ENCODE measurements at regions not wholly inside any gene's neighbourhood (a gene's known extent, or its start where the extent isn't known, plus 50 kb on each side); places are given as distances from the start of the nearest gene placed in this dataset.
A peak's percentile ranks its signal among the peaks of the same experiment; 100 is the strongest.
"Not testable (repeated sequence)": the region's sequence is repeated elsewhere in the genome, so short reads cannot be mapped to it uniquely, and the experiment has no call there.

DNA sequence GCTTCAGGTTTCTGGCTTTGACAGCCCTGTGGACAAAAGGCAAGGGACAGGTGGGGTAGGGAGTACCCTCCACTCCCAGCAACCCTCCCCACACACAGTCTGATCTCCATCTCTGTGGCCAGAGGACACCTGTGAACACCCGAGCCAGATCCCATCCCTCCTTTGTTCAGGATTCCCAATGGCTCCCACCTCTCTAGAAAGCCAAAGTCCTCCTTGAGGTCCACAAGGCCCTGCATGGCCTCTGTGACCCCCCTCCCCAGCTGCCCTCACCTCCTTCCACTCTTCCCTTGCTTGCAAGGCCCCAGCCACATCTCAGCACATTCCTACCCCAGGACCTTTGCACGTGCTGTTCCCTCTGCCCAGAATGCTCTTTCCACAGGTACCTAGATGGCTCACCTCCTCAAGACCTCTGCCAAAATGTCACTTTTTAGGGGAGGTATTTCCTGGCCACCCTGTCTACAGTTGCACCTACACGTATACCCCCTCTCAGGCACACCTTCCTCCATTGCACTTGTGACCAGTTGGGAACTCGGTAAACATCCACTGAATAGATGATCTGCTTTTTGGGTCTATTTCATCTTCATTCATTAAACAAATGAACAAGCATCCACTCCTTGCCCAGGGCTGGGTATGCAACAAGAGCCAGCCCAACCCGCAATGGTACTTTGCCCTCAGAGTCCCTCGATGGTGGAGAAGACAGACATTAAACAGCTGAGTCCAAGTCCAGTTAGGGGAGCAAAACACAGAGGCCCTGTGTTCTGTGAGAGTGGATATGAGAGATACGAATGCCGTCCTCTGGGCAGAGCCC, 107.0 kb downstream of the CRLF3 start:
- no peak for TF ChIP-seq ZFX (IDR thresholded peaks at IDR 0.05)
- TF ChIP-seq, protein P1, sequence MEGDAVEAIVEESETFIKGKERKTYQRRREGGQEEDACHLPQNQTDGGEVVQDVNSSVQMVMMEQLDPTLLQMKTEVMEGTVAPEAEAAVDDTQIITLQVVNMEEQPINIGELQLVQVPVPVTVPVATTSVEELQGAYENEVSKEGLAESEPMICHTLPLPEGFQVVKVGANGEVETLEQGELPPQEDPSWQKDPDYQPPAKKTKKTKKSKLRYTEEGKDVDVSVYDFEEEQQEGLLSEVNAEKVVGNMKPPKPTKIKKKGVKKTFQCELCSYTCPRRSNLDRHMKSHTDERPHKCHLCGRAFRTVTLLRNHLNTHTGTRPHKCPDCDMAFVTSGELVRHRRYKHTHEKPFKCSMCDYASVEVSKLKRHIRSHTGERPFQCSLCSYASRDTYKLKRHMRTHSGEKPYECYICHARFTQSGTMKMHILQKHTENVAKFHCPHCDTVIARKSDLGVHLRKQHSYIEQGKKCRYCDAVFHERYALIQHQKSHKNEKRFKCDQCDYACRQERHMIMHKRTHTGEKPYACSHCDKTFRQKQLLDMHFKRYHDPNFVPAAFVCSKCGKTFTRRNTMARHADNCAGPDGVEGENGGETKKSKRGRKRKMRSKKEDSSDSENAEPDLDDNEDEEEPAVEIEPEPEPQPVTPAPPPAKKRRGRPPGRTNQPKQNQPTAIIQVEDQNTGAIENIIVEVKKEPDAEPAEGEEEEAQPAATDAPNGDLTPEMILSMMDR (conservative IDR thresholded peaks at IDR 0.05), result no peak
- no peak overlapping the region for H3K27ac ChIP-seq

DNA sequence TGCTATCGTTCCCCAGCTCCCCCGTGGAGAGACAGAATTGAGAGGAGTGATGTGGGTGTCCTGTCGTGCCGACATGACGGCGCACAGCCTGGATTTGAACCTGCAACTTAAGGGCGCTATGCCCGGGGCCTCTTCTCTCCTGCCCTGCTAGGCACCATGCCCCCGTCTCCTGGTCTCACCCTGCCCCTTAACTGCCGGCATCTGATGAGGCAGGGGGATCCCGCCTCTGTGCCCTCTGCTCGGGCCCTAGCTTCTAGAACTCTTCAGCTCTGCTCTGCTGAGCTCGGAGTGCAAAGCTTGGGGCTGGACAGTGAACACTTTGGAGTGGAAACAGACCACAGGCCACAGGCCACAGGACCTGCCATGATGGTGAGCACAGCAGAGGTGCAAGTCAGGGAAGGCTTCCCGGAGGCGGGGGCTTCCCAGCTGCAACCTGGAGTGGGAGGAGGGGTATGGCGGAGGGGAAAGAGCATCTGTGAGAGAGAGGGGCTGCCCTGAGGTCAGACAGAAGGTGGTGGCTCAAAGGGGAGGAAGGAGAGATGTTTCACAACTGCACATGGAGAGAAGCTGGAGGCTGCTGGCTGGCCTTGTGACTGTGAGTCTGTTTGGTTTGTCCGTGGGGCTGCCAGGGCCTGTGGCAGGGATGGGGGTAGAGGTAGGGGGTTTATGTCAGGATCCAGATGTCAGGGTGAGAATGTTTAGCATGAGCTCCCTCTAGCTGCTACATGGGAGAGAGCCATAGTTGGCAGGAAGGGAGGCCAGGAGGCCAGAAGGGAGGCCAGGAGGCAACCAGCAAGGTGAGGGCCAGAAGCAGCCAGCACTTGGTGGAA, 107.8 kb downstream of the CRLF3 start:
- no peak for TF ChIP-seq ZFX (IDR thresholded peaks at IDR 0.05)
- TF ChIP-seq, protein P1 (conservative IDR thresholded peaks at IDR 0.05), result no peak
- no peak overlapping the region for H3K27ac ChIP-seq

DNA sequence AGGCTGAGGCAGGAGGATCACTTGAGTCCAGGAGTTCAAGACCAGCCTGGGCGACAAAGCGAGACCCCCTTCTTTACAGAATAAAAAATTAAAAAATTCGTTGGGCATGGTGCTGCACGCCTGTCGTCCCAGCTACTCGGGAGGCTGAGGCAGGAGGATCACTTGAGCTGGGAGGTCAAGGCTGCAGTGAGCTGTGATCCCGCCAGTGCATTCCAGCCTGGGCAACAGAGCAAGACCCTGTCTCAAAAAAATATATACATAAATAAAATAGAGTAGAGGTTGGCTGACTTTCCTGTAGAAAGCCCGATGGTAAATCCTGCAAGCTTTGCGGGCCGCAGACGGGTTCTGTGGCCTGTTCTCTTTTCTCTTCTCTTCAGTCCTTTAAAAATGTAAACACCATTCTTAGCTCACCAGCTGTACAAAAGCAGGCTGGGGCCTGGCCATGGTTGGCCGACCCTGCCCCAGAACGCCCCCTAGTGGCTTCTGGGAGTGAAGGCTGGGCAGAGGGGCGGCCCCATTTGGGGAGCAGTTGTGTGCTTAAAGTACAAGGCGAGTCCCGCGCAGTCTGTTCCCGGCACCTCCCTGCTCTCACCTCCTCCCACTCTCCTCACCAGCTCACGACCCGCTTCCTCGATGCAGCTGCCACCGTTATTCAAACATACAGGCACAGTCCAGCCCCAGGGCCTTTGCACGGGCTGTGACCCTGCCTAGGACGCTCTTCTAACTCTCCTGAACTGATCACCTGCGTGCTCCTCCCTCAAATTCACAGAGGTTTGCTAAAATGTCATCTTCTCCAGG, 109.5 kb downstream of the CRLF3 start:
- TF ChIP-seq, protein P1 (conservative IDR thresholded peaks at IDR 0.05), result peak; percentile 61
- not testable (repeated sequence) for H3K27ac ChIP-seq

DNA sequence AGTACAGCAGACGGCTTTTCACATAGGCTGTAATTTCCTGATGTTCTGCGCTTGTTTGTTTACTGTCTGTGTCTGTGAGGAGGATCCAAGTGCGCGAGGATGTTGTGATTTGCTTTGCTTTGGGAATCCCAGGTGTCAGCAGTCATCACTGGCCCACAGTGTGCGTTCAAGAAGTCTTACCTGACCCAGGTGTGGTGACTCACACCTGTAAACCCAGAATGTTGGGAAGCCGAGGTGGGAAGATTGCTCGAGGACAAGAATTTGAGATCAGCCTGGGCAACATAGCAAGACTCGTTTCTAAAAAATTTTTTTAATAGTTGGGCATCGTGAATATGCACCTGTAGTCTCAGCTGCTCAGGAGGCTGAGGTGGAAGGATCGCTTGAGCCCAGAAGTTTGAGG, 110.7 kb downstream of the CRLF3 start:
- H3K27ac ChIP-seq, result not testable (repeated sequence)

DNA sequence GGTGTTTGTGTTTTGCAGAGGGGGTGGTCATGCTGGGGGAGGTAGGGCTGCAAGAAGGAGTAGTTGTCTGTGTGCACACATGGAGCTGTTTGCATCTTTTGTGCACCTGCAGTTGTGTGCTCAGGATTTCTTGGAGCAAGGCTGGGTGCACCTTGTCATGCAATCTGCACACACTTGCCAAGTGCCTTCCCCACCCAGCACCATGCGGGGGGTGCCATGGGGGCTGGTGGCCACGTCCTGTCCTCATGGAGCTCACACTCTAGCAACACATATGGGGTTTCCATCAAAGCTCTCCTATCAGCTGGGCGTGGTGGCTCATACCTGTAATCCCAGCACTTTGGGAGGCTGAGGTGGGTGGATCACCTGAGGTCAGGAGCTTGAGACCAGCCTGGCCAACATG, 111.6 kb downstream of the CRLF3 start:
- H3K27ac ChIP-seq, result not testable (repeated sequence)

DNA sequence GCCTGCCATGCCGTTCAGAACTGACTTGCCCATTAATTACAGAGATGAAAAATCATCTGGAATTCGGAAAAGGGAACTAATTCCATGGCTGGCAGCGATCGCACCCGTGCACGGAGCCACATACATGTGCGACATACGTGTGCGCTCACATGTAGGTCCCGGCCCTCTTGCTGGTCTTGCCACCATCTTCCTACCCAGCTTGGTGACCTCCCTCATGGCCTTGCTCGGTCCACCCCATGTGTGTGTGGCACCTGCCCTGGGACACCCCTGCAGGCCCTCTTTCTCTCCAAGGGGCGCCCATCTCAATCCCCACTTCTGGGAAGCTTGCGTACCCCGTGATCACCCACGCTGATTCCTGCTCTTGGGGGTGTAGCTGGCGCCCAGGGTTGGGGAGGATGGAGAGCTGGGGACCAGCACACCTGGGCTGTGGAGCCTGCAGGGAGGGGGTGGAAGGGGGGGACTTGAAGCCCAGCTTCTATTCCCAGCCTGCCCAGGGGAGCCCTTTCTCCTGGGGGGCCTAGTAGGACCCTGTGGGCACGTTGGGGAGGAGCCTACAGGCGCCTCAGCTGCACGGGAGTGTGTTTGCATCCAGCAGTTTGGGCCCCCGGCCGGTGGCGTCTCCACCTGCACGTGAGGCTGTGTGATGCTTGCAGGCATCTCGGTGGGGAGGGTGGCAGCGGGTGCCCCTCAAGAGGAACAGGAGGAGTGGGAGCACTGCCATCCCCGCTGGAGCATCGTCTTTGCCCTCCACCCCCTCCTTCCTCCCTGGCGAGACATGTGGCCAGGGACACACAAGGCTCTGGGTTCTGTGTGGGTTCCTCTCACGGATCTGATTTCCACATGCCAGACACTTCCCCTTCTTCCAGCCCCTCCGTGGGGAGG, 112.6 kb downstream of the CRLF3 start:
- not testable (repeated sequence) for H3K27ac ChIP-seq

DNA sequence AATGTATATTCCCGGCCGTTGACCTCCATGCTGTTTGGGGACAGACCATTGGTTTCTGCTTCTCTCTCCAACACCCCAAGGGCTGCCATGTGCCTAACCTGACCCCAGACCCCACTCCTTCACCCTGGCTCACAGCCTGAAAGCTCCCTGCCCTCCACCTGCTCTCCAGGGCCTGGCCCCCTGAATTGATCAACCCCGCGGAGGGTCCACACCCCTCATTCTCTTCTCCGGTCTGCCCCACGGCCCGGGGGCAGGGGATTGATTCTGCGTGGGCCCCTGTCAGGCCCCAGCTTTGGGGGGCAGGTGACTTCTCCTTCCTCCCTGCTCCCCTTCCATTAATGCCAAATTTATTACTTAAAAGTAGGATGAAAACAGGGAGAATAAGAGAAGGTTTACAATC, 113.3 kb downstream of the CRLF3 start:
- H3K27ac ChIP-seq, result not testable (repeated sequence)

DNA sequence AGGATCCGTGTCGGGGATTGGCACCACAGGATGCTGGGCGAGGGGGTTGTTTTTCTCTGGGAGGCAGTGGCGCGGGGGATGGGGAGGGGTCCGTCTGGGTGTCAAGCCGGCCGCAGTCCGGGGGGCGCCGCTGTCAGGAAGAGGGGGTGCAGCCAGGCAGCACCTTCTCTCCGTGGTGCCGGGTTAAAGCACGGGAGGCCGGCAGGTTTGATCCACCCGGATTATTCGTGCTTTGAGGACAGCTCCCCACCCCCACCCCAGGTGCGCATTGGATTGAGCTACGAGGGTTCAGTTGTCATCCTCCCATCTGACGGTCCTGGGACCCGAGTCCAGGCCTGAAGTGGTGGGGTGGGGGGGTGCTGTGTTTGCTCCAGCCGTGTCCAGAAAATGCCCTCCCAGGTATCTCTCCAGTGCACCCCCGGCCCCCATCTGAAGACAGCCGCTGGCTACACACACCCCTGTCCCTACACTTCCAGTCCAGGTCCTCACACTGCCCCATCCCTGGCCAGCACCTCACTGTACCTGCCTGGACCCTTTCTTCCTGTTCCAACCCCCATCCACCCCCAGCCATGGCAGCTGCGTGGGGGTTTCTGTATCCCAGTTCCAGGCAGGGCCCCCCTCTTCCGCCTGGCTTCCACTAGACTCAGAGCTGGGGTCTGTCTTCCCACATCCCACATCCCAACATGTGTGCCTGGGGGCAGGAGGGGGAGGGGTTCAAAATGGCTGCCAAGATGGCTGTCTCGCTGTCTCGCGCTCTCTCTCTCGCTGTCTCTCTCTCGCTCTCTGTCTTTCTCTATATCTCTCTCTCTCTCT, 114.0 kb downstream of the CRLF3 start:
- H3K27ac ChIP-seq, result peak overlapping the region; percentile 82

DNA sequence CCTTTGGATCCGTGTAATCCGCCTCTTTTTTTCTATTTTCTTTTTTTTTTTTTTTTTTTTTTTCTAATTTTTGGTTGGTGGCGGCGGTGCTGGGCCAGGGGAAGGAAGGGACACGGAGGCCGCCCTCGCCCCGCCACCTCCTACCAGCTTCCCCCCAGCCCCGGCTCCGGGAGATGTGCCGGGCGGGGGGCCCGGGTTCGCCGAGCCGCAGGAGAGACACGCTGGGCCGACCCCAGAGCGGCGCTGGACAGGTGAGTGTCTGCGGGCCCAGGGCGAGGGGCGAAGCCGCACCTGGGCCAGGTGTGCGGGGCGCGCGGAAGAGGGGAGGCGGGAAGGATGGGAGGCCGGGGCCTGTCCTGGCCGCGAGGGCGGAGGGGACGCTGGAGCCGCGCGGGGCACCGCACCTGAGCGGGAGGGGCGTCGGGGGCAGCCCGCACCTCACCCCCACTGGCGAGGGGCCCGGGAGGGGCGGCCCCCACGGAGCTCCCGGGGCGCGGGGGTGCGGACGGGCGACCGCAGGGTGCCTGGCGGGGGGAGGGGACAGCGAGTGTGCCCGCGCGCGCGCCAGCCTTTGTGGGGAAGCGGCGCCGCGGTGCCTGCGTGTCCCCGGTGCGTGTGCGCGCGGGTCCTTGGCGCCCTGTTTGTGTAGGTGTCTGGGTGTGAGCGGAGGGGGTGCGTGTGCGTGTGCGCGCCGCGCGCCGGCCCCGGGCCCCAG, 114.8 kb downstream of the CRLF3 start:
- peak overlapping the region; percentile 82 for H3K27ac ChIP-seq

DNA sequence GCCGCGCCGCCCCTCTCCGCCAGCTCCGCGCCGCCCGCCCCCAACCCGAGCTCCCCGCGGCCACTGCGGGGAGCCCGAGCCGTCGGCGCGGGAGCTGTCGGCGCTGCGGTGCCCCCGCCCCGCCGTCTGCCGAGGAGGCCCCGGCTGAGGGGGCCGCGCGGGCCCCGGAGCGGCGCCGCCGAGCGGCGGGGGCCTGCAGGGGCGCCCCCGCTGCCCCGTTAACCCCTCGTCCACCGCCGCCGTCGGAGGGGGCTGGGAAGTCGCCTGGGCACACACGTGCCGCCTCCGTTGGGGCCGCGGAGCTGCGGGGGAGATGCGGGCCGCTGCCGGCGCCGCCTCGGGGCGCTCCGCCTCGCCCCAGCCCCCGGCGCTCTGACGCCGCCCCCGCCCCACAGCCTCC, 115.4 kb downstream of the CRLF3 start:
- peak overlapping the region; percentile 82 for H3K27ac ChIP-seq

DNA sequence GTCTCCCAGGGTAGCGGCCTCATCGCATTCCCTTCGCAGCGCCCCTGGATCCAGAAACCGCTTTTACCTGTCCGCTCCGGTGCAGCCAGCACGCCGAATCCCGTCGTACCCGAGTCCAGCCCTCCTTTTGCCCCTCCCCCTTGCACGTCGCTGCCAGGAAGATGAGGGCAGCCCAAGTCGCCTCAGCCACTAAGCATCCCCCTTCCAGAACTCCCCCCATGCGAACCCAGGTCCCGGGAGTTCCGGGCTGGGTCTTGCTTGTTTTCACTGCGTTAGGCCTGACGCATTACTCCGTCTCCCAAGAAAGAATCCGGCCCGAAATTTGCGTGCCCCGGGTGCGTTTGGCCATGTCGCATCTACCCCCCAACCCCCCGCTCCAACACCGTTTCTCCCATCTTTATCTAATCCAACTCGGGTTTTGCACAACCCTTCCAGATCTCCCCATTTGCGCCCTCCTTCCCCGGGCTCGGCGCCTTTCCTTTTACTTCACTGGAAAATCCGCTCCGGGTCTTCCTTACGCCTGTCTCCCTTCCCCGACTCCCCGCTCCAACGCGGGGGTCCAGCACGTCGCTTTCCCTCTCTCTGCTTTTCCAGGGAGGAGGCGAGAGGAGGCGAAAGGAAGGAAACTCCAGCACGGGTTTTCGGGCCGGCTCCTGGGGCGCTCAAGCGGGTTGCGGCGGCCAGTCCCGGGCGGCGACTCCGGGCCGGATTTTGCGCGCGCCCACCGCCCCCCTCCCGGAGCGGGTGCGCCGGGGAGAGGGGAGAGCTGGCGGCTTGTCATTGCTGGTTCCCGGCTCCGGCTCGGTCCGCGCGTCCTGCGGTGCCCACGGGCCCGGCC, 116.0 kb downstream of the CRLF3 start:
- H3K27ac ChIP-seq, result peak overlapping the region; percentile 82

DNA sequence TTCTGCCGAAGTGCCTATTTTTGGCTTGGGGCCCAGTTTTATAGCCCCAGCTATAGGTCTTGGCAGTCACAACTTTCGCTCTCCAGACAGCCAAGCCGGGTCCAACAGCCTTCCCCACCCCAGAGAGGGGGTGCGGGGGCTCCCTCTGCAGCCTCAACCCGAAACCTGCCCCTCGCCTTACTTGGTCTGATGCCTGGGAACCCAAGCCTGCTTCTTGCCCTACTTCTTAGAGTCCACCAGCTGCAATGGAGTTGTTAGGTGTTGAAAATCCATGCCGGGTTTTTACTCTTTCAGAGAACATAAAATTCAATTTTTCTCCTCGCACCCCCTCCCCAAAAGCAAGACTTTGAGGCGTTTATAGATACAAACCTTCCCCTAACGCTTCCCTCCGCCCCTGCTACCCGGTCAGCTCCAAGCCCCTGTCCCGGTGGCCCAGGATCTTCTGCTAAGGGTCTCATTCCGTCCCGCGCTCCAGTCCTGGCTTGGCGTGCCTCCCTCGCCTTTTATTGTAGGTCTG, 116.7 kb downstream of the CRLF3 start:
- peak overlapping the region; percentile 82 for H3K27ac ChIP-seq
